SK-N-SH (cell line): ENCODE measurements at regions not wholly inside any gene's neighbourhood (a gene's known extent, or its start where the extent isn't known, plus 50 kb on each side); places are given as distances from the start of the nearest gene placed in this dataset.

Experiments
- CHD2 ChIP-seq: fragments of 150-350 bp; IDR thresholded peaks from 2 replicates; pipeline ENCODE4 v1.6.1; 2018; ENCODE audit warnings: low read length; ENCODE audit not compliant: partially characterized antibody
- EP300 ChIP-seq, 2 experiments: IDR thresholded peaks; 2 replicates each; pipeline versions ENCODE4 v1.4.0 to v1.6.1; 2012; ENCODE audit warnings: borderline replicate concordance in 1 of 2, low read depth in 1 of 2, low read length in 1 of 2
- POLR2AphosphoS5 ChIP-seq: IDR thresholded peaks from 2 replicates; pipeline ENCODE4 v1.6.1; 2012; ENCODE audit warnings: low read depth, low read length
- RCOR1 ChIP-seq: fragments of 150-350 bp; IDR thresholded peaks from 2 replicates; pipeline ENCODE4 v1.6.1; 2017; ENCODE audit warnings: antibody characterized with exemption, low read length
- SMC3 ChIP-seq: IDR thresholded peaks from 2 replicates; pipeline ENCODE4 v1.6.1; 2012; ENCODE audit warnings: low read depth, low read length, improper control_type of control experiment
- YY1 ChIP-seq: IDR thresholded peaks from 2 replicates; pipeline ENCODE4 v1.4.0; 2012; ENCODE audit warnings: low read depth, mild to moderate bottlenecking
- TF ChIP-seq, protein P1 (sequence below): fragments of 200-600 bp; sonication (generic); IDR thresholded peaks from 2 replicates; pipeline ENCODE4 v1.6.1; 2017; ENCODE audit warnings: antibody characterized with exemption, mild to moderate bottlenecking, moderate library complexity
- TF ChIP-seq, protein P2 (sequence below): fragments of 150-350 bp; IDR thresholded peaks from 2 replicates; pipeline ENCODE4 v1.6.1; 2017; ENCODE audit warnings: antibody characterized with exemption, low read length, low read depth, borderline replicate concordance
- TF ChIP-seq, protein P3 (sequence below): IDR thresholded peaks from 2 replicates; pipeline ENCODE4 v1.6.1; 2012; ENCODE audit warnings: mild to moderate bottlenecking, low read depth, low read length, moderate library complexity

DNA sequence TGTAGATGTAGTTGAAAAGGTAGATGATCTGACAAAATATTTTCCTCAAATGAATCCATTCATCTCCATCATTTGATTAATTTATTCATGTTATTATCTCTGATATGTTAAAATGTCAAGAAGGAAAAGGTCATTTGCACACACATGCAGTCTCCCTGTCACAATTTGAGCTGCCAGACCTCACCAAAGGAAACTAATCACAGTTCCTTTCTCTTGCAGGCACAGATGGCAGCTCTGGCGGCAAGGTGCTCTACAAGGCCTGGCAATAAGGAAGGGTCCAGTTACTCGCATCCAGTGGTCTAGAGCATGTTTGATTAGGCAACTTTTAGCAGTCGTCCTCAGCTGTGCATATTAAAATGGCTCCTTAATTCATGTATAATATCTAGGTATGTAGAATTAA lies 120.1 kb downstream of the FEM1C start:
- TF ChIP-seq, protein P1, sequence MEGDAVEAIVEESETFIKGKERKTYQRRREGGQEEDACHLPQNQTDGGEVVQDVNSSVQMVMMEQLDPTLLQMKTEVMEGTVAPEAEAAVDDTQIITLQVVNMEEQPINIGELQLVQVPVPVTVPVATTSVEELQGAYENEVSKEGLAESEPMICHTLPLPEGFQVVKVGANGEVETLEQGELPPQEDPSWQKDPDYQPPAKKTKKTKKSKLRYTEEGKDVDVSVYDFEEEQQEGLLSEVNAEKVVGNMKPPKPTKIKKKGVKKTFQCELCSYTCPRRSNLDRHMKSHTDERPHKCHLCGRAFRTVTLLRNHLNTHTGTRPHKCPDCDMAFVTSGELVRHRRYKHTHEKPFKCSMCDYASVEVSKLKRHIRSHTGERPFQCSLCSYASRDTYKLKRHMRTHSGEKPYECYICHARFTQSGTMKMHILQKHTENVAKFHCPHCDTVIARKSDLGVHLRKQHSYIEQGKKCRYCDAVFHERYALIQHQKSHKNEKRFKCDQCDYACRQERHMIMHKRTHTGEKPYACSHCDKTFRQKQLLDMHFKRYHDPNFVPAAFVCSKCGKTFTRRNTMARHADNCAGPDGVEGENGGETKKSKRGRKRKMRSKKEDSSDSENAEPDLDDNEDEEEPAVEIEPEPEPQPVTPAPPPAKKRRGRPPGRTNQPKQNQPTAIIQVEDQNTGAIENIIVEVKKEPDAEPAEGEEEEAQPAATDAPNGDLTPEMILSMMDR: no peak
- TF ChIP-seq CHD2 (no peak), POLR2AphosphoS5 (no peak), SMC3 (no peak), YY1 (no peak), EP300 (IDR thresholded peaks at IDR 0.05; ENCODE audit: borderline replicate concordance in 1 of 2, low read depth in 1 of 2, low read length in 1 of 2) (no peak), RCOR1 (no peak)
- TF ChIP-seq, protein P2, sequence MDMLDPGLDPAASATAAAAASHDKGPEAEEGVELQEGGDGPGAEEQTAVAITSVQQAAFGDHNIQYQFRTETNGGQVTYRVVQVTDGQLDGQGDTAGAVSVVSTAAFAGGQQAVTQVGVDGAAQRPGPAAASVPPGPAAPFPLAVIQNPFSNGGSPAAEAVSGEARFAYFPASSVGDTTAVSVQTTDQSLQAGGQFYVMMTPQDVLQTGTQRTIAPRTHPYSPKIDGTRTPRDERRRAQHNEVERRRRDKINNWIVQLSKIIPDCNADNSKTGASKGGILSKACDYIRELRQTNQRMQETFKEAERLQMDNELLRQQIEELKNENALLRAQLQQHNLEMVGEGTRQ: no peak
- TF ChIP-seq, protein P3, sequence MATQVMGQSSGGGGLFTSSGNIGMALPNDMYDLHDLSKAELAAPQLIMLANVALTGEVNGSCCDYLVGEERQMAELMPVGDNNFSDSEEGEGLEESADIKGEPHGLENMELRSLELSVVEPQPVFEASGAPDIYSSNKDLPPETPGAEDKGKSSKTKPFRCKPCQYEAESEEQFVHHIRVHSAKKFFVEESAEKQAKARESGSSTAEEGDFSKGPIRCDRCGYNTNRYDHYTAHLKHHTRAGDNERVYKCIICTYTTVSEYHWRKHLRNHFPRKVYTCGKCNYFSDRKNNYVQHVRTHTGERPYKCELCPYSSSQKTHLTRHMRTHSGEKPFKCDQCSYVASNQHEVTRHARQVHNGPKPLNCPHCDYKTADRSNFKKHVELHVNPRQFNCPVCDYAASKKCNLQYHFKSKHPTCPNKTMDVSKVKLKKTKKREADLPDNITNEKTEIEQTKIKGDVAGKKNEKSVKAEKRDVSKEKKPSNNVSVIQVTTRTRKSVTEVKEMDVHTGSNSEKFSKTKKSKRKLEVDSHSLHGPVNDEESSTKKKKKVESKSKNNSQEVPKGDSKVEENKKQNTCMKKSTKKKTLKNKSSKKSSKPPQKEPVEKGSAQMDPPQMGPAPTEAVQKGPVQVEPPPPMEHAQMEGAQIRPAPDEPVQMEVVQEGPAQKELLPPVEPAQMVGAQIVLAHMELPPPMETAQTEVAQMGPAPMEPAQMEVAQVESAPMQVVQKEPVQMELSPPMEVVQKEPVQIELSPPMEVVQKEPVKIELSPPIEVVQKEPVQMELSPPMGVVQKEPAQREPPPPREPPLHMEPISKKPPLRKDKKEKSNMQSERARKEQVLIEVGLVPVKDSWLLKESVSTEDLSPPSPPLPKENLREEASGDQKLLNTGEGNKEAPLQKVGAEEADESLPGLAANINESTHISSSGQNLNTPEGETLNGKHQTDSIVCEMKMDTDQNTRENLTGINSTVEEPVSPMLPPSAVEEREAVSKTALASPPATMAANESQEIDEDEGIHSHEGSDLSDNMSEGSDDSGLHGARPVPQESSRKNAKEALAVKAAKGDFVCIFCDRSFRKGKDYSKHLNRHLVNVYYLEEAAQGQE: no peak
